ENCODE measurements at regions not wholly inside any gene's neighbourhood (a gene's known extent, or its start where the extent isn't known, plus 50 kb on each side); places are given as distances from the start of the nearest gene placed in this dataset.

DNA sequence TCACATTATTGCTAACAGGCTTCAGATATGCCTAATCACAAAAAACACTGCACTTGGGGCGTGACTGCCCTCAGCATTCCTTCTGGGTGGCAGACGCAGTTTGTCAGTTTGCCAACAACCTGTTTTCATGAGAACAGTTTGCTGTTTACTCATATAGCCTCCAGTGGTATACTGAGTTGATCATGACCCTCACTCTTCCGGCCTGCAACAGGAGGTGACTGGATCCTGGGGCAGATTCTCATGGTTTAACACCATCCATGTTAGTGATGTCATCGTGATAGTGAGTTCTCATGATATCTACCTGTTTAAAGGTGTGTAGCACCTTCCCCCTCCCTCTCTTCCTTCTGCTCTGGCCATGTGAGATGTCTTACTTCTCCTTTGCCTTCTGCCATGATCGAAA, 555.2 kb downstream of the PLPP3 start:
- Mint-ChIP-seq H3K27me3 (ENCODE audit: low read depth) (no peaks in the 10 kb centered on the region; the same call in 1 of the 2 replicates), H3K36me3 (no peaks in the 10 kb centered on the region), H3K27ac (no peak overlapping the region), H3K4me1 (no peaks in the 10 kb centered on the region), H3K9me3 (peaks cover 22% of the 10 kb centered on the region), H3K4me3 (no peak overlapping the region)
- no peak for DNase-seq (ENCODE audit: low spot score)
- ChIA-PET POLR2A (no interaction called here), CTCF (no interaction called here)
- TF ChIP-seq E2F4 (CRISPR knock-in tag; IDR thresholded peaks at IDR 0.05; ENCODE audit: borderline replicate concordance, low read depth) (no peak), JAZF1 (CRISPR knock-in tag; IDR thresholded peaks at IDR 0.05) (no peak), NR1H2 (CRISPR knock-in tag; IDR thresholded peaks at IDR 0.05) (no peak), ZNF232 (CRISPR knock-in tag; IDR thresholded peaks at IDR 0.05) (no peak), ERG (CRISPR knock-in tag; IDR thresholded peaks at IDR 0.05) (no peak), MAX (CRISPR knock-in tag; IDR thresholded peaks at IDR 0.05) (no peak), ZNF423 (CRISPR knock-in tag; IDR thresholded peaks at IDR 0.05) (no peak), ZNF219 (CRISPR knock-in tag; IDR thresholded peaks at IDR 0.05; ENCODE audit: borderline replicate concordance) (no peak), PRDM15 (CRISPR knock-in tag; IDR thresholded peaks at IDR 0.05) (no peak), NR3C1 (CRISPR knock-in tag; conservative IDR thresholded peaks at IDR 0.05; ENCODE audit: low read depth) (no peak), SP1 (CRISPR knock-in tag; conservative IDR thresholded peaks at IDR 0.05) (no peak), TCF7 (CRISPR knock-in tag; IDR thresholded peaks at IDR 0.05; ENCODE audit: low read depth) (no peak), AR (CRISPR knock-in tag; IDR thresholded peaks at IDR 0.05) (no peak), NFATC4 (CRISPR knock-in tag; IDR thresholded peaks at IDR 0.05) (no peak), NFE2L1 (CRISPR knock-in tag; IDR thresholded peaks at IDR 0.05) (no peak)
- TF ChIP-seq, protein P1, sequence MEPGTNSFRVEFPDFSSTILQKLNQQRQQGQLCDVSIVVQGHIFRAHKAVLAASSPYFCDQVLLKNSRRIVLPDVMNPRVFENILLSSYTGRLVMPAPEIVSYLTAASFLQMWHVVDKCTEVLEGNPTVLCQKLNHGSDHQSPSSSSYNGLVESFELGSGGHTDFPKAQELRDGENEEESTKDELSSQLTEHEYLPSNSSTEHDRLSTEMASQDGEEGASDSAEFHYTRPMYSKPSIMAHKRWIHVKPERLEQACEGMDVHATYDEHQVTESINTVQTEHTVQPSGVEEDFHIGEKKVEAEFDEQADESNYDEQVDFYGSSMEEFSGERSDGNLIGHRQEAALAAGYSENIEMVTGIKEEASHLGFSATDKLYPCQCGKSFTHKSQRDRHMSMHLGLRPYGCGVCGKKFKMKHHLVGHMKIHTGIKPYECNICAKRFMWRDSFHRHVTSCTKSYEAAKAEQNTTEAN (CRISPR knock-in tag; IDR thresholded peaks at IDR 0.05) = no peak
- TF ChIP-seq, protein P2, sequence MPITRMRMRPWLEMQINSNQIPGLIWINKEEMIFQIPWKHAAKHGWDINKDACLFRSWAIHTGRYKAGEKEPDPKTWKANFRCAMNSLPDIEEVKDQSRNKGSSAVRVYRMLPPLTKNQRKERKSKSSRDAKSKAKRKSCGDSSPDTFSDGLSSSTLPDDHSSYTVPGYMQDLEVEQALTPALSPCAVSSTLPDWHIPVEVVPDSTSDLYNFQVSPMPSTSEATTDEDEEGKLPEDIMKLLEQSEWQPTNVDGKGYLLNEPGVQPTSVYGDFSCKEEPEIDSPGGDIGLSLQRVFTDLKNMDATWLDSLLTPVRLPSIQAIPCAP (CRISPR knock-in tag; IDR thresholded peaks at IDR 0.05) = no peak
- TF ChIP-seq, protein P3, sequence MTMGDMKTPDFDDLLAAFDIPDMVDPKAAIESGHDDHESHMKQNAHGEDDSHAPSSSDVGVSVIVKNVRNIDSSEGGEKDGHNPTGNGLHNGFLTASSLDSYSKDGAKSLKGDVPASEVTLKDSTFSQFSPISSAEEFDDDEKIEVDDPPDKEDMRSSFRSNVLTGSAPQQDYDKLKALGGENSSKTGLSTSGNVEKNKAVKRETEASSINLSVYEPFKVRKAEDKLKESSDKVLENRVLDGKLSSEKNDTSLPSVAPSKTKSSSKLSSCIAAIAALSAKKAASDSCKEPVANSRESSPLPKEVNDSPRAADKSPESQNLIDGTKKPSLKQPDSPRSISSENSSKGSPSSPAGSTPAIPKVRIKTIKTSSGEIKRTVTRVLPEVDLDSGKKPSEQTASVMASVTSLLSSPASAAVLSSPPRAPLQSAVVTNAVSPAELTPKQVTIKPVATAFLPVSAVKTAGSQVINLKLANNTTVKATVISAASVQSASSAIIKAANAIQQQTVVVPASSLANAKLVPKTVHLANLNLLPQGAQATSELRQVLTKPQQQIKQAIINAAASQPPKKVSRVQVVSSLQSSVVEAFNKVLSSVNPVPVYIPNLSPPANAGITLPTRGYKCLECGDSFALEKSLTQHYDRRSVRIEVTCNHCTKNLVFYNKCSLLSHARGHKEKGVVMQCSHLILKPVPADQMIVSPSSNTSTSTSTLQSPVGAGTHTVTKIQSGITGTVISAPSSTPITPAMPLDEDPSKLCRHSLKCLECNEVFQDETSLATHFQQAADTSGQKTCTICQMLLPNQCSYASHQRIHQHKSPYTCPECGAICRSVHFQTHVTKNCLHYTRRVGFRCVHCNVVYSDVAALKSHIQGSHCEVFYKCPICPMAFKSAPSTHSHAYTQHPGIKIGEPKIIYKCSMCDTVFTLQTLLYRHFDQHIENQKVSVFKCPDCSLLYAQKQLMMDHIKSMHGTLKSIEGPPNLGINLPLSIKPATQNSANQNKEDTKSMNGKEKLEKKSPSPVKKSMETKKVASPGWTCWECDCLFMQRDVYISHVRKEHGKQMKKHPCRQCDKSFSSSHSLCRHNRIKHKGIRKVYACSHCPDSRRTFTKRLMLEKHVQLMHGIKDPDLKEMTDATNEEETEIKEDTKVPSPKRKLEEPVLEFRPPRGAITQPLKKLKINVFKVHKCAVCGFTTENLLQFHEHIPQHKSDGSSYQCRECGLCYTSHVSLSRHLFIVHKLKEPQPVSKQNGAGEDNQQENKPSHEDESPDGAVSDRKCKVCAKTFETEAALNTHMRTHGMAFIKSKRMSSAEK (CRISPR knock-in tag; IDR thresholded peaks at IDR 0.05; ENCODE audit: borderline replicate concordance) = no peak
- TF ChIP-seq, protein P4, sequence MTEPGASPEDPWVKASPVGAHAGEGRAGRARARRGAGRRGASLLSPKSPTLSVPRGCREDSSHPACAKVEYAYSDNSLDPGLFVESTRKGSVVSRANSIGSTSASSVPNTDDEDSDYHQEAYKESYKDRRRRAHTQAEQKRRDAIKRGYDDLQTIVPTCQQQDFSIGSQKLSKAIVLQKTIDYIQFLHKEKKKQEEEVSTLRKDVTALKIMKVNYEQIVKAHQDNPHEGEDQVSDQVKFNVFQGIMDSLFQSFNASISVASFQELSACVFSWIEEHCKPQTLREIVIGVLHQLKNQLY (CRISPR knock-in tag; IDR thresholded peaks at IDR 0.05) = no peak
- TF ChIP-seq, protein P5, sequence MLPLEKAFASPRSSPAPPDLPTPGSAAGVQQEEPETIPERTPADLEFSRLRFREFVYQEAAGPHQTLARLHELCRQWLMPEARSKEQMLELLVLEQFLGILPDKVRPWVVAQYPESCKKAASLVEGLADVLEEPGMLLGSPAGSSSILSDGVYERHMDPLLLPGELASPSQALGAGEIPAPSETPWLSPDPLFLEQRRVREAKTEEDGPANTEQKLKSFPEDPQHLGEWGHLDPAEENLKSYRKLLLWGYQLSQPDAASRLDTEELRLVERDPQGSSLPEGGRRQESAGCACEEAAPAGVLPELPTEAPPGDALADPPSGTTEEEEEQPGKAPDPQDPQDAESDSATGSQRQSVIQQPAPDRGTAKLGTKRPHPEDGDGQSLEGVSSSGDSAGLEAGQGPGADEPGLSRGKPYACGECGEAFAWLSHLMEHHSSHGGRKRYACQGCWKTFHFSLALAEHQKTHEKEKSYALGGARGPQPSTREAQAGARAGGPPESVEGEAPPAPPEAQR (CRISPR knock-in tag; IDR thresholded peaks at IDR 0.05) = no peak
- ATAC-seq = no peak
